BJ (cell line): ENCODE measurements at regions not wholly inside any gene's neighbourhood (a gene's known extent, or its start where the extent isn't known, plus 50 kb on each side); places are given as distances from the start of the nearest gene placed in this dataset.

Source experiments
- CTCF ChIA-PET: fragments of 350-600 bp; formaldehyde crosslinking; extraction: SDS; loops from one replicate; lab custom pipeline; 2021; ENCODE audit warnings: antibody characterized with exemption, inconsistent platforms; lab: Yijun Ruan, JAX
- POLR2A ChIA-PET: fragments of 300-600 bp; sonication (Branson Sonifier 250); formaldehyde crosslinking; extraction: SDS; loops from one replicate; lab custom pipeline; 2021; ENCODE audit warnings: antibody characterized with exemption; lab: Charles Lee
- DNase-seq: peaks from one replicate; pipeline ENCODE4 v3.0.0-alpha.2; 2011; ENCODE audit warnings: low read depth
- H3K27me3 ChIP-seq: 2 replicates; pipeline ENCODE4 v1.6.0; 2011; ENCODE audit warnings: low read length; ENCODE audit not compliant: control insufficient read depth, insufficient read depth
- H3K36me3 ChIP-seq: 2 replicates; pipeline ENCODE4 v1.5.1; 2011; ENCODE audit warnings: low read length; ENCODE audit not compliant: control insufficient read depth, insufficient read depth
- H3K4me3 ChIP-seq: 2 replicates; pipeline ENCODE4 v1.5.1; 2011; ENCODE audit warnings: low read depth, mild to moderate bottlenecking, control low read depth, low read length
- CTCF ChIP-seq: IDR thresholded peaks from 2 replicates; pipeline ENCODE4 v1.5.1; 2011; ENCODE audit warnings: low read depth, mild to moderate bottlenecking, control low read depth, inconsistent platforms, low read length, moderate library complexity; ENCODE audit not compliant: insufficient read depth

GRCh38 chr3:178456621-178457285, 79.5 kb upstream of the KCNMB2 start:
- H3K27me3 ChIP-seq, result no peaks in the 10 kb centered on the region
- no peak for DNase-seq
- CTCF ChIA-PET, result interaction anchor here (0.9 kb wide), 1 partner anchor 31 kb away, joined by 3 read pairs; no protein-coding TSS in a partner anchor
- no peak overlapping the region for H3K4me3 ChIP-seq
- POLR2A ChIA-PET, result no interaction called here
- TF ChIP-seq CTCF, result no peak
- no peaks in the 10 kb centered on the region for H3K36me3 ChIP-seq

DNA sequence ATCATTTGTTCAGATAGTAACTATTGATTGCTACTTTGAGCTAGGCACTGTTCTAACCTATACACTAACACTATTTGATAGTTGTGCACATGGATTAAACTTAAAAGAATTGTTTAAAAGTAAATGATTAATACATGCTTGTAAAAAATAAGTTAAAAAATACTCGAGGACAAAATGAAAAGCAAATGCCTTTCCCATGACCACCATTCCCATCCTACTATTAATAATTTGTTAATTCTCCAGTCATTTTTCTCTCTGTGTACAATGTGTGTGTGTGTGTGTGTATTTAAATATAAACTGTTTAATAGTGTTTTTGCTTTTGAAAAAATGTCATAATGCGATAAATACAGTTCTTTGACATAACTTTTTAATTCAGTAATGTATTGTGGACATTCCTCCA, 78.7 kb upstream of the KCNMB2 start:
- ChIA-PET POLR2A (no interaction called here), CTCF (no interaction called here)
- DNase-seq, result no peak
- no peak overlapping the region for H3K4me3 ChIP-seq
- no peak for TF ChIP-seq CTCF
- no peaks in the 10 kb centered on the region for H3K27me3 ChIP-seq
- no peaks in the 10 kb centered on the region for H3K36me3 ChIP-seq

GRCh38 chr3:178458313-178459037, 77.8 kb upstream of the KCNMB2 start:
- ChIA-PET CTCF (interaction anchor here (1.1 kb wide), 1 partner anchor 24 kb away, joined by 3 read pairs; no protein-coding TSS in a partner anchor), POLR2A (no interaction called here)
- DNase-seq, result no peak
- no peak for TF ChIP-seq CTCF
- Histone ChIP-seq H3K36me3 (no peaks in the 10 kb centered on the region), H3K4me3 (no peak overlapping the region), H3K27me3 (no peaks in the 10 kb centered on the region; the same call in 1 of the 2 replicates)

DNA sequence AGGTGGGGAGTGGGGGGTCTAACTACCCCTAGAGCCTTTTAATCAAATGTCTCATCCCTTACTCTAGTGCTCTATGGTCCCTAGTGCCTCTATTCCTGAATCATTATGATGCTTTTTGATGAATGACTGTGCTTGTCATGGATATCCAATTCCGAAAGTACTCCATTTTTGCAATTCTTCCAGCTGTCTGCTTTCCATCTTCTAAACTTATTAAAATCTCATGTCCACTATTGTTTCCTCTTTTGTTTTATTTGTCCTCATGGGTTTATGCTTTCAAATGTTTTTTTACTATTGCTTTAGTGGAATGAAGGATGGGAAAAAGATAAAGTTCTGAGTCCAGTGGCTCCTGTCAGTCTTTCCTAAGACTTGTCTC, 77.2 kb upstream of the KCNMB2 start:
- ChIA-PET POLR2A (no interaction called here), CTCF (interaction anchor here (0.6 kb wide), 1 partner anchor 17 kb away, joined by 3 read pairs; no protein-coding TSS in a partner anchor)
- Histone ChIP-seq H3K27me3 (no peaks in the 10 kb centered on the region; the same call in 1 of the 2 replicates), H3K36me3 (no peaks in the 10 kb centered on the region), H3K4me3 (no peak overlapping the region)
- DNase-seq, result no peak
- TF ChIP-seq CTCF, result no peak
